Epidermal melanocyte (primary cell): ENCODE measurements at regions not wholly inside any gene's neighbourhood (a gene's known extent, or its start where the extent isn't known, plus 50 kb on each side); places are given as distances from the start of the nearest gene placed in this dataset.
"Not testable (repeated sequence)": the region's sequence is repeated elsewhere in the genome, so short reads cannot be mapped to it uniquely, and the experiment has no call there.

Source experiments
- DNase-seq: peaks from one replicate; pipeline ENCODE4 v3.0.0; 2011; ENCODE audit warnings: low spot score; ENCODE audit not compliant: insufficient read length

DNA sequence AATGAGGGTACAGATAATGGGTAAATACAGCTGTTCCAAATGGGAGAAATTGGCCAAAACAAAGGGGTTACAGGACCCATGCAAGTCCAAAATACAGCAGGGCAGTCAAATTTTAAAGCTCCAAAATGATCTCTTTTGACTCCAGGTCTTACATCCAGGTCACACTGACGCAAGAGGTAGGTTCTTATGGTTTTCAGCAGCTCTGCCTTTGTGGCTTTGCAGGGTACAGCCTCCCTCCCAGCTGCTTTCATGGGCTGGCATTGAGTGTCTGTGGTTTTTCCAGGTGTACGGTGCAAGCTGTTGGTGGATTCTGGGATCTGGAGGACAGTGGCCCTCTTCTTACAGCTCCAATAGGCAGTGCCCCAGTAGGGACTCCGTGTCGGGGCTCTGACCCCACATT is 254.6 kb downstream of the RPLP1 start:
- not testable (repeated sequence) for DNase-seq

DNA sequence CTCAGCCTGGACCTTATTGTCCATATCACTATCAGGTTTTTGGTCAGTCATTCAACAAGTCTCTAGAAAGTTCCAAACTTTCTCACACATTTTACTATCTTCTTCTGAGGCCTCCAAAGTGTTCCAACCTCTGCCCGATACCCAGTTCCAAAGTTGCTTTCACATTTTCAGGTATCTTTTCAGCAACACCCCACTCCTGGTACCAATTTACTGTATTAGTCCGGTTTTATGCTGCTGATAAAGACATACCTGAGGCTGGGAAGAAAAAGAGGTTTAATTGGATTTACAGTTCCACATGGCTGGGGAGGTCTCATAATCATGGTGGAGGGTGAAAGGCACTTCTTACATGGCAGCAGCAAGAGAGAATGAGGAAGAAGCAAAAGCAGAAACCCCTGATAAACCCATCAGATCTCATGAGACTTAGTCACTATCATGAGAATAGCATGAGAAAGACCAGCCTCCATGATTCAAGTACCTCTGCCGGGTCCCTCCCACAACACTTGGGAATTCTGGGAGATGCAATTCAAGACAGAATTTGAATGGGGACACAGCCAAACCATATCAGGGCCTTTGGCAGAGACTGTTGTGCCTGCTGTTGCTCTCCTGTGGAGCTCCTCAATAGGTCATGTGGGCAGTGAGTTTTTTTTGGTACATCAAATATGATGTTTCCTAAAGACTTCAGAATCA is 256.0 kb downstream of the RPLP1 start:
- DNase-seq, result not testable (repeated sequence)

DNA sequence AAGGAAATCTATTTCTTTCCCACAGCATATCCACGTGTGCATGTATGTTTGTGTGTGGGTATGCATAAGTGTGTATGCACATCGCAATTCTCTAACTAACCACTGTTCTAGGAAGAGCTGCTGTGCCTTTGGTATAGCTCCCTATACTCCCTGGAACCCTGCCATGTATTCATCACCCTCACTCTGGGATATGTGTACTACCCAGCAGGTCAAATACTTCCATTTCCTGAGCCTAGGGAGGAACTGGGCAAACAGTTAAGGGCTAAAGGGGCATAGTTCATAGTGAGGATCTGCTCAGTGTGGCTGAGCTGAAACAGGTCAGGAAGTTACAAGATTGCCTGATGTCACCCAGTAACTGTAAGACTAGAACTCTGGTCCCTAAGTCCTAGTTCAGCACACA is 260.4 kb downstream of the RPLP1 start:
- no peak for DNase-seq

DNA sequence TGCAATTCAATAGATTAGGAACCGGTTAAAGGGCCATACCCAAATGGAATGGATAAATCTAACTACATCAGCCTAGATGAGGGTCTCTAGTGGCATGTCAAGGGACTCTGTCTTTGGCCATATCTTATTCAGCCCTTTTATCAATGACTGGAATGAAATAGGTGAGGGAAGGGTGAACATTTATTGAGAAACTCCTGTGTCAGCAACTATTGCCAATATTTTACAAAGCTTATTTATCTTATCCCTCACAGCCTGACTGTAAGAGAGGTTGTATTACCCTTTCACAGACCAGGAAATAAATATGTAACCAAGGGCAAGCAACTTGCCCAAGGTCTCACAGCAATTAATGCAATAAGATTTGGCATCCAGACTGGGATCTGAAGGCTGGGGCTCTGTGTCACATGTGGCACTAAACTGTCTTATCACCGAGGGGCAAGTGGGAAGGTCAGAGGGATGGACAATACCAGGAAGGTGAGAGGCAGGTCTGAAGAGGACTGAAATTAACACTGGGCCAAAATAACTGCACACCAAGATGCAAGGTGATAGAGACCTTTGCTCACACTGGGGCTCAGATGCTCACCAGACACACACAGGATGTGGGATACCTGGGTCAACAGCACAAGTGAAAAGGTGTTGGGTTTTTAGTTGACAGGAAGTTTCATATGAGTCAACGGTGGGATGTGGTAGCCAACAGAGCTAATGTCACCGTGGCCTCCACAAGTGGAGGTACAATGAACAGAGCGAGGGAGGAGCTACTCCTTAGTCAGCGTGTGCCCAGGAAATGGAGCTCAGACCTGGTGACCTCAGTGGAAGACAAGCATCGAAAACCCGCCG is 261.3 kb downstream of the RPLP1 start:
- DNase-seq, result no peak

DNA sequence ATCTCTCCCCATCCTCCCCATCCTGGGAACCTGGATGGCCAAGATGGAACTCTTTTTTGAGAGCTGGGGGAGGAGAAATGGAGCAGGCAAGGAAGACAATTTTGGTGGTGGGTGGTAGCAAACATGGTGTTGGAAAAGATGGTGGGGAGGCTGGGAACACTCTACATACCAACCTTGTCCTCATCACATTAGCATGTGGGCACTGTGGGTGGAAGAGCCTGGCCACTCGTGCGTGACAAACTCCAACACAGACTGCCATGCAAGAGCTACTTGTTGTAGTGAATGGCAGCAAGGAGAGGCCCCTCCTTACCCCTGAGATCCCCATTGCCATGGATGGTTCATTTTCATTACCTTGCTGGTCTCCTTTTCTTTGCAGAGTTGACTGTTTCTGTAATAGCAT is 262.6 kb downstream of the RPLP1 start:
- DNase-seq, result no peak

DNA sequence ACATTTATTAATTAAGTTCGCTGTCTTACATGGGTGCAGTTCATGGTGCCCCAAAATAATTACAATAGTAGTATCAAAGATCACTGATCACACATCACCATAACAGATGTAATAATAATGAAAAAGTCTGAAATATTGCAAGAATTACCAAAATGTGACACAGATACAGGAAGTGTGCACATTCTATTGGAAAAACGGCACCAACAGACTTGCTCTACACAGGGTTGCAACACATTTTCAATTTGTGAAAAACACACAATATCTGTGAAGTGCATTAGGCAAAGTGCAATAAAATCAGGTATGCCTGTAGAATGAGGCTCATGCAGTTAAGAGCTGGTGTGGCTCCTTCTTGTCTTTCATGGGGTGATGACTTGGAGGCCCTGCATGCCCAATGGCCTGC is 265.8 kb downstream of the RPLP1 start:
- DNase-seq, result no peak

DNA sequence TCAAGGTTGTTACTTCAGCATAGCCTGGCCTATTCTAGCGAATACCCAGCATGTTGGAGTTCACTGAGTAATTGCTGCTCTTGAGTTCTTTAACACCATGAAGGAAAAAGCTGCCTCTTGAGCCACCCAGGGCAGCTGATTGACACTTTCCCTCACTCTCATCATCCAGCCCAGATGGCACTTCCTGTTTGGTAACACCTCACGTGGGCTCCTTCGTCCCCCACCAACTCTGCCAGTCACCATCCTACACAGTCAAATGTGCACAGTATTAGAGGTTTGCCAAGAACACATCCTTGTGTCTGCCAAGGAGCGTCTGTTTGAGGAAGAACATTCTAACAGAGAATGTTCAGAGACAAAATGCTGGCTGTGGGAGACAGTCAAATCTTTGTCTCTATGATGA is 266.3 kb downstream of the RPLP1 start:
- DNase-seq, result no peak

DNA sequence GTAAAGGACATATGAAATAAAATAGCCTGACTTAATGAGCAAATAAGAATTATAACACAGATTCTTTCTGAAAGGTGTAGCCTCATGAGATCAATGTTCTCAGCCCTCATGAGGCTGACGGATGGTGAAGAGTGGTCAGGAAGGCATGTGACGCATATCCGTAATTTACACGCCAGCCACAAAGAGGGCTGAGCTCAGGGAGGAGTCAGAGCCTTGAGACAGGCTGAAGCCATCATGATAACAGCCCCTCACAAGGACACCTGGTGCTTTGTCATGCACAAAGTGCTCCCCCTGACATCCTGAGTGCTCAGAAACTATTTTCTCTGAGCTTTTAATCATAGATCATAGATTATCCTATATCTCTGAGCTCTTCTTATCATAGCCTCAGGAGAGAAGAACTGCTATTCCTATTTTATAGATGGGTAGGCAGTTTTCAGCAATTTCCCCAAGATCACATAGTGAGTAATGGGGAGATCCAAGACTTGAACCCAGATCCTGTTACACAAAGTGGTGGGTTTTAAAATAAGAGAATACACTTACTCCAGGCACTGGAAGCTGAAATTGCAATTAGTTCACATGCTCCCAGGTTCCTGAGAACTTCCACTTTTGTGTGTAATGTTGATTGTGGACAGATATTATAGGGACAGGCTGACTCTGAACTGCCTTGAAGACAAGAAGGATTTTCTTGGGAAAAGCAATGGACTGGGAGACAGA is 267.1 kb downstream of the RPLP1 start:
- DNase-seq, result no peak

DNA sequence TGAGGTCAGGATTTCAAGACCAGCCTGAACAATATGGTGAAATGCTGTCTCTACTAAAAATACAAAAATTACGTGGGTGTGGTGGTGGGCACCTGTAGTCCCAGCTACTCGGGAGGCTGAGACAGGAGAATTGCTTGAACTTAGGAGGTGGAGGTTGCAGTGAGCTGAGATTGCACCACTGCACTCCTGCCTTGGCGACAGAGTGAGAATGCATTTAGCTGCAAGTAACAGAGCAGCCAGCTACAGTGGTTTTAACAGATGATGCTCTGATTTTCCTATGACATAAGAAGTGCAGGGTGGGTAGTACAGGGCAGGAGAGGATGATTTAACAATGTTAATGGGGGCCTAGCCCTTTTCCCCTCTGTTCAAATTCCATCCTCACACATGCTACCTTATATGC is 267.9 kb downstream of the RPLP1 start:
- DNase-seq, result no peak

DNA sequence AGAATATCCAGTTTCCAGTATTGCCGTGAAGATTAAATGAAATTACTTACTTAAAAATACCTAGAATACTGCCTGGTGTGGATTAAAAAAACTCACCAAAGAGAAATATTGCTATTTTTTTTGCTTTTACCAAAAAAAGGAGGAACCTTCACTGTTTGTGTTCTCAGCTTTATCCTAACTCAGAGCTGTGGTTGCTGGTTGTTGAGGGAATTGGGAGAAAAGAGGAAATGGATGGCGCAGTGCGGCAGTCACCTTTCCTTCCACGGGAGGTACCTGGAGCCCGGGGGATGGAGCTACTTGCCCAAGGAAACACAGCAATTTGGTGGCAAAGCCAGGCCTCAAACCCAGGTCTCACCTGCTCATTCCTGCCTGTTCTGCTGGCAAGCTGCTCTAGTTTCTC is 270.3 kb downstream of the RPLP1 start:
- no peak for DNase-seq

DNA sequence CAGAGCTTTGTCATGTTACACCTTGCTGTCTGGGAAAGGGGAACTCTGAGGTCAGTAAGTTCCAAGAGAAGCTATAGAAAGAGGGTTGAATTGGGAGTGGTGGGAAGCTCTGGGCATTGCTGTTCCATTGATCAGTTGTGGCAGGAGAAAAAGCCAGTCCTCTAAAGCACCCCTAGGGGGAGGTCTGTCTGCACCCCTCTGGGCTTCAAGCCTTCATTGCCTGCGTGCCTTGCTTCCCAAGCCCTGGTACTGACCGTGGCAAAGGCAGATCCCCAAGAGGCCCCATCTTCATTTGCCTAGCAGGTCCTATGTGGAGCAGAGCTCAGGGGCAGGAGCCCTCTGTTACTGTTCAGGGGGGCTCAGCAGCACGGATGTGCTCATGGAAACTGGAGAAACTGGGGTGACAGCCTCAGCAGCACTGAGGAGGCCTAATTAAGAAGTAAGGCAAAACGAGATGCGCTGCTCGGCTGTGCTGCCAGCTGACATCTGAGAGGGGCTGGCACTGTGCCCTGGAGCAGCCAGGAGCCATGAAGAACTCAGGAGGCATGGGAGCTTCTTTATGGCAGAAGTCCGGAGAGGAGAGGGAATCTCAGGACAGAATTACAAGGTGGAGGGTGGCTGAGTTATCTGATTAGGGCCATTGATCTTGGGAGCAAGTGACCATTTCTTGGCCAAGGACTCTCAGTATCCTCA is 270.9 kb downstream of the RPLP1 start:
- no peak for DNase-seq

DNA sequence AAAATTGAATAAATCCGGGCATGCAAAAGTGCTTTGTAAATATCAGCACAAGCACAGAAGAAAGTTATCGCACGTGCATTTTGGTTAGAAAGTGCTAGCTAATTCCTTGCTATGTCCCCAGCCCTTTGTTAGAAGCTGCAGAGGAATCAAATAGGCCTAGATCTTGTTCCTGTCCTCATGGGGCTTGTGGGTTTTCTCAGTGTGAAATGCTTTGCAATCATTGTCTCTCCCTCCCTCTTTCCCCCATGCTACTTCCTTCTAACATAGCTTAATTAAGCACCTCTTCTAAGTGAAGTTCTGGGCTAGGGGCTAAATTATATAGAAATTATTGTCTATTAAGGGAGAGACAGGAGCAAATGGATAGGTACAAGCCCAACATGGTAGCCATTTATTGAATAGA is 271.7 kb downstream of the RPLP1 start:
- DNase-seq, result no peak

DNA sequence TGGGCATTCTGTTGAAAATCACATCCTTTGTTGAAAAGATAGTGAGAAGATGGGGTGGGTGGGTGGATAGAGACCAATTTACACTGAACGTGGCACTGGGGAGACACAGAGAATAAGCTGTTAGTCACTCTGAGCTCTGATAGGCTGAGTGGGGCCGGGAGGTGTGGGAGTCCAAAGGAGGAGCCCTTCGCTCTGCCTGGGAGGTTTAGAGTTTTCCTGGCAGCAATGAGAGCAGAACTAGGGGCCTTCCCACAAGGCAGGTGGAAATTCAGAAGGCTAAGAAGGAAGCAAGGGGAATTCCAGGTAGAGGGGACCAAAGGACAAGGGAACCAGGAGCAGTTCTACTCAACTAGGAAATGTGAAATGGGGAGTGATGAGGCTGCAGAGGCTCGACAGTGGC is 272.7 kb downstream of the RPLP1 start:
- no peak for DNase-seq

DNA sequence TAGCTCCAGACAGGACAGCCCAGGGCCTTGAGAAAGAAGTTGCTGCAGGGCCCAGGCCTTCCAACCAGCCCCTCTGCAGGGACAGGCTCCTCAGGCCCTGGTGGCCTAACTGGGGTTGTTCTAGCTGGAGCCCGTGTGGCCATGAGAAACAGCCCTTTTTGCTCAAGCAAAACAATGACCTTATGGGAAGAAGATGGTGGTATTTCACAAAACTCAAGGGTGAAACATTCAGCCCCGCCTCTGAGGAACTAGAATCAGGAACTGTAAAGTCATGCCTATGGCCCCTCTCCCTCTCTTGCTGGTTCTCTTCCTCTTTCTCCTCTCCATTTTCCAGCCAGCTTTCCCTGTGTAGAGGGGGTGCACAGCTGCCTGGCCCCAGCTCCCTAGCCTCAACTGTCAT is 273.3 kb downstream of the RPLP1 start:
- no peak for DNase-seq

DNA sequence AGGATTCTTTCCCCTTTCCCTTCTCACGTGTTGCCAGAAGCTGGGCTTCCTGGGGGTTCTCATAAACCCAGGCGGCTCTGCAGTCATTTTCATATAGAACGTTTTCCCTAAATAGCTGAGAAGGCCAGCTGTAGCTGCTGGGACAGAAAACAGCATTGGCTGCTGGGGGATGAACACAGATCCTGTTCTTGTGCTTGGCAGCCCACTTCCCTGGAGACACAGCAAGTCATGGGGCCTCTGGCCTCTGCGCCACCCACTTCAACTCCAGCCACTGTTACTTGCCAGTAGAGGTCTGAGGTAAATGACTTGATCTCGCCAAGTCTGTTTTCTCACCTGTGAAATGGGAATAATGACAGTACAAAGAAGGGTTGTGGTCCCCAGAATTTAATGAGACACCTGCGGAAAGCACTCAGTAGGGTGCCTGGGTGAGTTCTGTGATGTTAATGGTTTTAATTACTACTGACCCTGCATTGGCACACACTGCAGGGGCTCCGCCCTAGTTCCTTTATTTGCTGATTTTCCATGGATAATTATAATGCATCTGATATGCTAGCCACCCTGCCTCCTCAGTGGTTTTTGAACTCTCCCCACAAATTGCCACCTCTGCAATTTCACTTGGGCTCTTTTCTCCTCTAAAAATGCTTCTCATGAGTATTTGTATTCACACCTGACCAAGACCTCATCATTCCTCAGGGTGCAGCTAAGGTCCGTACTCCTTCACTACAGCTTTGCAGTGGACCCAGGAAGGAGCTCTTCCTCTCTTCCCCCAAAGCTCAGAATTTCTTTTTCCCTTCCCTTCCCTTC is 274.7 kb downstream of the RPLP1 start:
- no peak for DNase-seq

DNA sequence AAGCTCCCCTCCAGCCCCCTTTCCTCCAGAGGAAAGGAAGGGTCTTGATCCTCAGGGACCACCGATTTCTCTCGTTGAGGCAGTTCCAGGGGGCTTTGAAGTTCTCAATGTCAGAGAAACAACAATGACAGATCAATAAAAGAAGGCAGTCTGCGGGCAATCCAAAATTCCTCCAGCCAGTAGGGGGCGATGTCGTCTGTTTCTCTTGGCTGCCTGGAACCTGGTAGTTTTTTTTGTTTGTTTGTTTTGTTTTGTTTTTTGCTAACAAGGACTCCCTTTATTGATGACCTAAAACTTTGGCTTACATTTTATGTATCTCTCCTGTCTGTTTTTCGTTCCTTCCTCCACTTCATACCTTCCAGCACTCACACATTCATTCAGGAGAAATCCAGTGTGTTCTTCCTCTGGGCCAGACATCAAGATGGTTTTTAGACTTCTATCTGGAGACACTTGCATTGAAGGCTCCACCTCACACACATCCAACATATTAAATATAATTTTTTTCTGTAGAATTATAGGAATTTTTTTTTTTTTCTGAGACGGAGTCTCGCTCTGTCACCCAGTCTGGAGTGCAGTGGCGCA is 276.6 kb downstream of the RPLP1 start:
- no peak for DNase-seq

DNA sequence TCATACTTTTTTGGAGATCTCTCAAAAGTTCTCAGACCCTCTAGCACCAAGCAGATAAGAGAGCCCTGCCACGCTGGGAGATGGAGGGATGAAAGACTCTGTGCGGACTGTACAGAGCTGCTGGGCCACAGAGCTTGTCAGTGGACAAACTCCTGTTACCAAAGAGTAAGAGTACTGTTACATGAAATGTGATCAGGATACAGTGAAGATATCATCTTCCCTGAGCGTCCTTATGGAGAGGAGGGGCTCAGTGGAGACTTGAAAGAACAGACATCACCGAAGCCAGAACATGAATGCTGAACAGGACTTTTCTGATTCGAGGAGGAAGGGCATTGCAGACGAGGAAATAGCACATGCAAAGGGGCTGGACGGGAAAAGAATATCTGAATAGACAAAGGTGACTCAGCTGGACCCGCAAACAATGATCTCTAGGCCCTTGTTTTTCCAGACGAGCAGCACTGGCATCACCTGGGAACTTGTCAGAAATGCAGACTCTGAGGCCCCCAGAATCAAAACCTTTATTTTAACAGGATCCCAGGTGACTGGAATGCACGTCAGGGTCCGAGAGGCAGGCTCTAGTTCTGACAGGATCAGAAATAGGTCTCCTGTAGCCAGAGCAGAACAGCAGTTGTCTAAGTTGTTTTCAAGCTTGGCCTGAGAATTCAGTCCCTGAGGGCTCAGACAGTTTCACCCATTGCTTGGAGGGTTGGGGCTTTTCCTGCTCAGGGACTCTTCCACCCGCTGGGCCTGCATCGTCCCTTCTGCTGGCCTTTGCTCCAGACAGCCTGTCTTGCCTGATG is 277.9 kb downstream of the RPLP1 start:
- no peak for DNase-seq

DNA sequence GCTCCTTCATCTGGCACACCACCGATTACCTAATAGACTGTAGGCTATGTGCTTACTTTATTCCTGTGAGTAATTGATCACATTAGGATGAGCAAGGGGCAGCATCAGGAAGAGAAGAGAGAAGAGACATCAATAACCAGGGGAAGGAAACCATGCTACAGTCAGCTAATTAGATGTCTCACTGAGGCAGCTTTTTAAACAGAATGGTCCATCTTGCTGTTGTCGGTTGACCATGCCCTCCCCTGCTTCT is 278.4 kb downstream of the RPLP1 start:
- no peak for DNase-seq

DNA sequence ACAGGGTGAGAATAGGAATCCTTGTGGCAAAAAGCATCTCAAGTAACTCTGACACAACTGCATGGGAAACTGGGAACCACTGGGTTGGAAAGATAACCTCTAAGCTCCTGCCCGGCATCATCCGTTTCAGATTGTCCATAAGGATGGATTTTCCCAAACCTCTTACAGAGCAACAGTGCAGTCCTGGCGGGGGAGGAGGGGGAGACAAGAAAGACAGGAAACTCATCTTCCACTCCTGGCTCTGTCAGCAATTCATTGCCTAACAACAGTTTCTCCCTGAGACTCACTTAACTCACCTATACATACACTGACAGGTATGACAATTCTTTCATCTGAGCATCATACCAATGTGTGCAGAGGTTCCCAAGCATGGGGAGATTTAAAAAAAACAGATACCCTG is 279.0 kb downstream of the RPLP1 start:
- no peak for DNase-seq

DNA sequence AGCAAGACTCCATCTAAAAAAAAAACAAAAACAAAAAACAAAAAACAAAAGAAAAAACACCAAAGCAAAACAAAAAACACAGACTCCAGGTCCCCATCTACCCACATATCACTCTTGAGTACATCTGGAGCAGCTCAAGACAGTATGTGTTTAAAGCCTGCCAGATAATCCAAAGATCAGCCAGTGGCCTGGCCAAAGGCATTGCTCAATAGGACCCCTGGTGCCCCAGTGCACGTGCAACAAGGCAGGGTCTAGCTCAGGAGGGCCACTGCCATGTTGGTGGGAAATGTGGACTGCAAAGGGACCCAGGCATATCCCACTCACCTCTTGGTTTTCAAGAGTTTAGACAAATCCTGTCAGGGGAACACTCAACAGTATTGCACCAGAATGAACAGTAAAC is 279.5 kb downstream of the RPLP1 start:
- DNase-seq, result no peak
